ENCODE measurements at regions not wholly inside any gene's neighbourhood (a gene's known extent, or its start where the extent isn't known, plus 50 kb on each side); places are given as distances from the start of the nearest gene placed in this dataset.

GRCh38 chr14:97804056-97804455, 1006.9 kb downstream of the VRK1 start (continued):
- TF ChIP-seq ARID4B (CRISPR knock-in tag; IDR thresholded peaks at IDR 0.05; ENCODE audit: borderline replicate concordance) (no peak), ZBTB21 (CRISPR knock-in tag; IDR thresholded peaks at IDR 0.05; ENCODE audit: borderline replicate concordance) (no peak), NR3C1 (CRISPR knock-in tag; conservative IDR thresholded peaks at IDR 0.05; ENCODE audit: low read depth) (no peak), SOX15 (CRISPR knock-in tag; IDR thresholded peaks at IDR 0.05) (no peak), KAT7 (CRISPR knock-in tag; IDR thresholded peaks at IDR 0.05; ENCODE audit: borderline replicate concordance) (no peak), ZNF423 (CRISPR knock-in tag; IDR thresholded peaks at IDR 0.05) (no peak), ZNF396 (CRISPR knock-in tag; IDR thresholded peaks at IDR 0.05; ENCODE audit: borderline replicate concordance) (no peak), FOXP1 (CRISPR knock-in tag; IDR thresholded peaks at IDR 0.05; ENCODE audit: borderline replicate concordance) (no peak), GABPB1 (CRISPR knock-in tag; IDR thresholded peaks at IDR 0.05) (no peak), CDX4 (CRISPR knock-in tag; IDR thresholded peaks at IDR 0.05; ENCODE audit: borderline replicate concordance) (no peak)

GRCh38 chr14:97806891-97807290, 1009.7 kb downstream of the VRK1 start:
- DNase-seq (ENCODE audit: low spot score) (no peak), ATAC-seq (no peak)
- Mint-ChIP-seq H3K36me3 (no peaks in the 10 kb centered on the region), H3K4me3 (no peak overlapping the region), H3K9me3 (peaks cover 11% of the 10 kb centered on the region), H3K27me3 (ENCODE audit: low read depth) (no peaks in the 10 kb centered on the region; the same call in 1 of the 2 replicates), H3K27ac (no peak overlapping the region), H3K4me1 (no peaks in the 10 kb centered on the region)
- ChIA-PET POLR2A (no interaction called here), CTCF (no interaction called here)
- no peak for TF ChIP-seq ETV6 (CRISPR knock-in tag; IDR thresholded peaks at IDR 0.05)
- no peak for TF ChIP-seq JAZF1 (CRISPR knock-in tag; IDR thresholded peaks at IDR 0.05)
- TF ChIP-seq MAX (CRISPR knock-in tag; IDR thresholded peaks at IDR 0.05), result no peak
- TF ChIP-seq ZSCAN18 (CRISPR knock-in tag; IDR thresholded peaks at IDR 0.05), result no peak
- no peak for TF ChIP-seq NR3C1 (CRISPR knock-in tag; conservative IDR thresholded peaks at IDR 0.05; ENCODE audit: low read depth)
- no peak for TF ChIP-seq AFF4 (CRISPR knock-in tag; IDR thresholded peaks at IDR 0.05; ENCODE audit: borderline replicate concordance)
- no peak for TF ChIP-seq ZNF281 (CRISPR knock-in tag; IDR thresholded peaks at IDR 0.05)
- TF ChIP-seq ZBTB21 (CRISPR knock-in tag; IDR thresholded peaks at IDR 0.05; ENCODE audit: borderline replicate concordance), result no peak
- no peak for TF ChIP-seq ATF3 (CRISPR knock-in tag; conservative IDR thresholded peaks at IDR 0.05)
- TF ChIP-seq ZNF396 (CRISPR knock-in tag; IDR thresholded peaks at IDR 0.05; ENCODE audit: borderline replicate concordance), result no peak
- TF ChIP-seq PRRX2 (CRISPR knock-in tag; IDR thresholded peaks at IDR 0.05), result no peak
- TF ChIP-seq USF2 (CRISPR knock-in tag; IDR thresholded peaks at IDR 0.05), result no peak
- TF ChIP-seq ZNF263 (CRISPR knock-in tag; IDR thresholded peaks at IDR 0.05; ENCODE audit: low read depth), result no peak

All from WTC11 (cell line).